Left forelimb (tissue), 1 donor: ENCODE measurements at regions not wholly inside any gene's neighbourhood (a gene's known extent, or its start where the extent isn't known, plus 50 kb on each side); places are given as distances from the start of the nearest gene placed in this dataset.

Source experiments
- DNase-seq: peaks from one replicate; pipeline ENCODE4 v3.0.0-alpha.2; 2018; ENCODE audit warnings: low spot score

- DNase-seq, result no peak
Measured at GRCh38 chr18:70457223-70457622, 168.4 kb downstream of the SOCS6 start.

GRCh38 chr18:70456376-70456775 is 167.5 kb downstream of the SOCS6 start:
- no peak for DNase-seq

GRCh38 chr18:70455731-70456130 is 166.9 kb downstream of the SOCS6 start:
- DNase-seq, result no peak

GRCh38 chr18:70454704-70455322 is 166.0 kb downstream of the SOCS6 start:
- DNase-seq, result no peak

- no peak for DNase-seq
Measured at GRCh38 chr18:70453058-70453775, 164.4 kb downstream of the SOCS6 start.

GRCh38 chr18:70452501-70452900 is 163.7 kb downstream of the SOCS6 start:
- no peak for DNase-seq

GRCh38 chr18:70450426-70451253 is 161.8 kb downstream of the SOCS6 start:
- no peak for DNase-seq

GRCh38 chr18:70448588-70448987 is 159.7 kb downstream of the SOCS6 start:
- no peak for DNase-seq

- DNase-seq, result no peak
Measured at GRCh38 chr18:70446063-70446462, 157.2 kb downstream of the SOCS6 start.

GRCh38 chr18:70442933-70443332 is 154.1 kb downstream of the SOCS6 start:
- DNase-seq, result no peak

GRCh38 chr18:70432804-70433400 is 144.1 kb downstream of the SOCS6 start:
- no peak for DNase-seq

GRCh38 chr18:70431203-70431624 is 142.4 kb downstream of the SOCS6 start:
- DNase-seq, result no peak

- no peak for DNase-seq
Measured at GRCh38 chr18:70430501-70431173, 141.8 kb downstream of the SOCS6 start.

GRCh38 chr18:70429847-70430500 is 141.1 kb downstream of the SOCS6 start:
- no peak for DNase-seq

- DNase-seq, result no peak
Measured at GRCh38 chr18:70428439-70428838, 139.6 kb downstream of the SOCS6 start.

- DNase-seq, result no peak
Measured at GRCh38 chr18:70426818-70427217, 138.0 kb downstream of the SOCS6 start.

GRCh38 chr18:70425236-70425635 is 136.4 kb downstream of the SOCS6 start:
- DNase-seq, result no peak

- DNase-seq, result no peak
Measured at GRCh38 chr18:70423988-70424387, 135.1 kb downstream of the SOCS6 start.

GRCh38 chr18:70423120-70423519 is 134.3 kb downstream of the SOCS6 start:
- no peak for DNase-seq

GRCh38 chr18:70422391-70422965 is 133.6 kb downstream of the SOCS6 start:
- DNase-seq, result no peak
